H1 (cell line): ENCODE measurements at regions not wholly inside any gene's neighbourhood (a gene's known extent, or its start where the extent isn't known, plus 50 kb on each side); places are given as distances from the start of the nearest gene placed in this dataset.

Experiments
- CTCF ChIA-PET: fragments of 300-600 bp; sonication (Branson Sonifier 250); formaldehyde crosslinking; loops from one replicate; lab custom pipeline; 2021; ENCODE audit not compliant: partially characterized antibody; lab: Charles Lee
- POLR2A ChIA-PET: fragments of 300-600 bp; sonication (Branson Sonifier 250); formaldehyde crosslinking; loops from one replicate; lab custom pipeline; 2021; ENCODE audit warnings: inconsistent platforms; ENCODE audit not compliant: partially characterized antibody; lab: Charles Lee
- DNase-seq, 2 experiments: peaks; one replicate each; pipeline versions ENCODE4 v3.0.0 to v3.0.0-alpha.2; 2010 to 2022; ENCODE audit warnings: low spot score in 2 of 2, low read depth in 1 of 2, mixed read lengths in 1 of 2
- FAIRE-seq: peaks from 2 replicates; lab custom pipeline; 2011; peaks lifted over from hg19 to GRCh38; lab: Jason Lieb, UNC
- H2AFZ ChIP-seq: 2 replicates; pipeline ENCODE4 v1.8.1; 2012; ENCODE audit warnings: low read length, inconsistent platforms
- H2AK5ac ChIP-seq: 2 replicates; pipeline ENCODE4 v1.6.1; 2013; ENCODE audit warnings: low read depth, low read length
- H2BK120ac ChIP-seq: replicated peaks from 2 replicates; pipeline ENCODE3; 2013; ENCODE audit warnings: low read depth, low read length, inconsistent platforms
- H2BK12ac ChIP-seq: 2 replicates; pipeline ENCODE4 v1.6.1; 2013; ENCODE audit warnings: low read depth, low read length
- H2BK15ac ChIP-seq: 2 replicates; pipeline ENCODE4 v1.6.1; 2013; ENCODE audit warnings: low read length
- H2BK20ac ChIP-seq: 2 replicates; pipeline ENCODE4 v1.6.1; 2013; ENCODE audit warnings: low read length
- H2BK5ac ChIP-seq: 2 replicates; pipeline ENCODE4 v1.6.1; 2013; ENCODE audit warnings: low read depth, low read length
- H3K14ac ChIP-seq: 2 replicates; pipeline ENCODE4 v1.6.1; 2013; ENCODE audit warnings: inconsistent platforms; ENCODE audit not compliant: insufficient read length
- H3K18ac ChIP-seq: 2 replicates; pipeline ENCODE4 v1.6.1; 2013; ENCODE audit warnings: low read length; ENCODE audit errors: extremely low read depth
- H3K23ac ChIP-seq: 2 replicates; pipeline ENCODE4 v1.6.1; 2013; ENCODE audit warnings: inconsistent platforms; ENCODE audit not compliant: insufficient read length
- H3K23me2 ChIP-seq: 2 replicates; pipeline ENCODE4 v1.6.1; 2013; ENCODE audit warnings: low read depth, low read length
- H3K27ac ChIP-seq: 2 replicates; pipeline ENCODE4 v1.6.1; 2011; ENCODE audit warnings: low read depth, low read length, inconsistent platforms
- H3K27me3 ChIP-seq, 4 experiments: replicated peaks in 1 of 4; 1 replicate in 1 of 4; 2 replicates in 3 of 4; pipeline versions ENCODE4 v1.6.1 to v1.8.1; 2011 to 2013; ENCODE audit warnings: low read length in 3 of 4, mild to moderate bottlenecking in 3 of 4, inconsistent platforms in 2 of 4, mixed read lengths in 2 of 4, moderate library complexity in 1 of 4; ENCODE audit not compliant: control insufficient read depth in 3 of 4, insufficient read depth in 3 of 4; ENCODE audit errors: extremely low read depth in 1 of 4
- H3K36me3 ChIP-seq, 4 experiments: 2 replicates each; pipeline versions ENCODE4 v1.6.1 to v1.8.1; 2011 to 2013; ENCODE audit warnings: mild to moderate bottlenecking in 4 of 4, low read length in 3 of 4, moderate library complexity in 2 of 4, control low read depth in 1 of 4, inconsistent platforms in 1 of 4; ENCODE audit not compliant: insufficient read depth in 4 of 4, control insufficient read depth in 2 of 4
- H3K4ac ChIP-seq: replicated peaks from 2 replicates; pipeline ENCODE3; 2013; ENCODE audit warnings: low read length, low read depth, mixed read lengths, inconsistent platforms; ENCODE audit not compliant: insufficient read length
- H3K4me1 ChIP-seq, 4 experiments: replicated peaks in 1 of 4; 1 replicate in 1 of 4; 2 replicates in 3 of 4; pipeline versions ENCODE4 v1.6.1 to v1.8.1; 2011 to 2013; ENCODE audit warnings: low read length in 3 of 4, inconsistent platforms in 2 of 4, mixed read lengths in 1 of 4; ENCODE audit not compliant: insufficient read depth in 4 of 4, control insufficient read depth in 3 of 4
- H3K4me2 ChIP-seq, 2 experiments: 2 replicates each; pipeline versions ENCODE4 v1.6.1 to v1.8.1; 2011 to 2013; ENCODE audit warnings: low read depth in 2 of 2, low read length in 2 of 2, control low read depth in 1 of 2, inconsistent platforms in 1 of 2, mild to moderate bottlenecking in 1 of 2; ENCODE audit not compliant: insufficient read depth in 1 of 2
- H3K4me3 ChIP-seq, 4 experiments: fragments of 200-600, 300-600 bp in 1 of 4; sonication (generic), shearing (Covaris generic), sonication (Bioruptor Twin) in 1 of 4; 2 replicates each; pipeline versions ENCODE4 v1.5.1 to v1.8.1; 2011 to 2016; ENCODE audit warnings: low read length in 4 of 4, low read depth in 3 of 4, control low read depth in 2 of 4, inconsistent platforms in 2 of 4, mild to moderate bottlenecking in 2 of 4, mixed read lengths in 1 of 4, moderate library complexity in 1 of 4; ENCODE audit not compliant: insufficient read depth in 2 of 4; ENCODE audit errors: extremely low read depth in 1 of 4
- H3K56ac ChIP-seq: replicated peaks from 2 replicates; pipeline ENCODE3; 2013; ENCODE audit warnings: low read depth, mild to moderate bottlenecking, mixed read lengths, low read length, inconsistent platforms; ENCODE audit not compliant: insufficient read length
- H3K79me1 ChIP-seq: 2 replicates; pipeline ENCODE4 v1.6.1; 2013; ENCODE audit warnings: low read depth, low read length, control low read depth
- H3K79me2 ChIP-seq, 2 experiments: 2 replicates each; pipeline versions ENCODE4 v1.6.1 to v1.8.1; 2012 to 2013; ENCODE audit warnings: low read length in 2 of 2, mild to moderate bottlenecking in 2 of 2, inconsistent platforms in 1 of 2; ENCODE audit not compliant: insufficient read depth in 2 of 2, control insufficient read depth in 1 of 2
- H3K9ac ChIP-seq, 4 experiments: replicated peaks in 1 of 4; 1 replicate in 1 of 4; 2 replicates in 3 of 4; pipeline versions ENCODE4 v1.6.1 to v1.8.1; 2011 to 2013; ENCODE audit warnings: low read depth in 3 of 4, low read length in 3 of 4, control low read depth in 2 of 4, mild to moderate bottlenecking in 2 of 4, moderate library complexity in 2 of 4, inconsistent platforms in 1 of 4; ENCODE audit errors: extremely low read depth in 1 of 4
- H3K9me3 ChIP-seq, 2 experiments: 2 replicates each; pipeline versions ENCODE4 v1.6.1 to v1.8.1; 2012 to 2013; ENCODE audit warnings: mild to moderate bottlenecking in 2 of 2, moderate library complexity in 2 of 2, control low read depth in 1 of 2, inconsistent platforms in 1 of 2, low read depth in 1 of 2, low read length in 1 of 2, mixed read lengths in 1 of 2; ENCODE audit not compliant: insufficient read depth in 2 of 2
- H4K20me1 ChIP-seq, 2 experiments: replicated peaks in 1 of 2; 2 replicates each; pipeline versions ENCODE3 to v1.8.1; 2011 to 2013; ENCODE audit warnings: inconsistent platforms in 2 of 2, low read length in 2 of 2, mild to moderate bottlenecking in 1 of 2; ENCODE audit not compliant: insufficient read depth in 2 of 2, control insufficient read depth in 1 of 2
- H4K5ac ChIP-seq: 2 replicates; pipeline ENCODE4 v1.6.1; 2013; ENCODE audit warnings: low read length, low read depth, mixed read lengths, inconsistent platforms; ENCODE audit not compliant: insufficient read length
- H4K8ac ChIP-seq: 2 replicates; pipeline ENCODE4 v1.8.0; 2013; ENCODE audit warnings: mild to moderate bottlenecking, moderate library complexity, low read length, inconsistent platforms; ENCODE audit not compliant: insufficient read depth; ENCODE audit errors: extremely low read depth
- H4K91ac ChIP-seq: replicated peaks from 2 replicates; pipeline ENCODE3; 2013; ENCODE audit warnings: low read length, mixed read lengths, inconsistent platforms; ENCODE audit not compliant: insufficient read length
- EZH2 ChIP-seq: fragments of 200-600 bp; sonication (generic); IDR thresholded peaks from 2 replicates; pipeline ENCODE4 v1.7.1; 2012; ENCODE audit warnings: low read depth, mild to moderate bottlenecking, moderate library complexity, low read length, inconsistent platforms; ENCODE audit not compliant: severe bottlenecking
- KDM1A ChIP-seq: fragments of 200-600, 300-600 bp; sonication (generic); IDR thresholded peaks from 2 replicates; pipeline ENCODE4 v1.7.1; 2016; ENCODE audit warnings: mild to moderate bottlenecking, low read length, borderline replicate concordance
- NRF1 ChIP-seq: IDR thresholded peaks from 2 replicates; pipeline ENCODE4 v1.6.1; 2011; ENCODE audit warnings: mild to moderate bottlenecking, low read depth, low read length, improper control_type of control experiment
- RNF2 ChIP-seq: fragments of 200-900, 300-1000 bp; sonication (generic); IDR thresholded peaks from 2 replicates; pipeline ENCODE4 v1.7.1; 2016; ENCODE audit warnings: borderline replicate concordance, low read depth, mild to moderate bottlenecking, antibody characterized with exemption, low read length; ENCODE audit not compliant: poor library complexity, severe bottlenecking; ENCODE audit errors: missing control alignments
- SP2 ChIP-seq: IDR thresholded peaks from 2 replicates; pipeline ENCODE4 v1.6.1; 2012; ENCODE audit warnings: mild to moderate bottlenecking, low read length, inconsistent platforms
- TAF1 ChIP-seq: IDR thresholded peaks from 2 replicates; pipeline ENCODE4 v1.6.1; 2011; ENCODE audit warnings: mild to moderate bottlenecking, low read depth, low read length
- TBP ChIP-seq: IDR thresholded peaks from 2 replicates; pipeline ENCODE4 v1.6.1; 2011; ENCODE audit warnings: low read depth, low read length, improper control_type of control experiment
- WGBS, 2 experiments: shearing (Covaris generic) in 1 of 2; methylation state at CpG; one replicate each; pipeline versions ENCODE4 v1.1.6 to v1.1.7; 2013 to 2015; ENCODE audit warnings: low lambda C conversion rate in 2 of 2, mixed read lengths in 2 of 2, inconsistent platforms in 1 of 2, low coverage in 1 of 2, missing lambda C conversion rate in 1 of 2; ENCODE audit not compliant: insufficient replicate concordance in 2 of 2, insufficient coverage in 1 of 2, insufficient read length in 1 of 2; ENCODE audit errors: extremely low coverage in 1 of 2, missing lambda C conversion rate in 1 of 2; 5-methylcytosine and 5-hydroxymethylcytosine counted together
- TF ChIP-seq, protein P1 (sequence below): IDR thresholded peaks from 2 replicates; pipeline ENCODE4 v1.6.1; 2012; ENCODE audit warnings: inconsistent platforms
- TF ChIP-seq, protein P2 (sequence below): IDR thresholded peaks from 2 replicates; pipeline ENCODE4 v1.6.1; 2011; ENCODE audit warnings: low read length, improper control_type of control experiment

DNA sequence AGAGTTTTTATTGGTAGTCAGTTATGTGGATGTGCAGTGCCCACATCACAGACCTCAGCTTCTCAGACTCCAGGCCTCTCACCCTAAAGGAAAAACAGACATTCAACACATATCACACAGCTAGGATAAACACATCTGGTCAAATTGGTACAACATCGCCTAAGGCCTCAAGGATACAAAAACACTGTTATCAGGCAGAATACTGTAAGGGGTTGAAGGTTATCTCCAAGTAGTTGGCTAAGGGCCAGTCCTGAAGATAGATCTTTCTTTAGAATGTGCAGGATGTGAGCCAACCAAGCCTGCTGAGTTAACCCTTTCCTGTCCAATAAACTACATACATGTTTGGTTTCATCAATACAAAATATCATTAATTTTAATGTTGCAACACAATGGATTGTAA, 308.4 kb upstream of the GJE1 start:
- Histone ChIP-seq H3K4me3 (no peak overlapping the region), H3K4me1 (peaks cover 2 to 5% (median 2%) of the 10 kb centered on the region in 4 experiments; a peak in 4 of 7 replicates), H4K20me1 (no peaks in the 10 kb centered on the region), H3K27ac (no peak overlapping the region), H4K91ac (no peak overlapping the region), H2BK5ac (no peak overlapping the region), H2BK20ac (no peak overlapping the region), H3K79me2 (no peaks in the 10 kb centered on the region), H4K8ac (no peak overlapping the region), H3K9ac (no peak overlapping the region), H3K27me3 (no peaks in the 10 kb centered on the region), H2BK12ac (no peak overlapping the region), H3K18ac (no peak overlapping the region), H2AFZ (no peak overlapping the region), H3K14ac (no peak overlapping the region), H3K23me2 (no peaks in the 10 kb centered on the region), H3K4ac (no peak overlapping the region), H3K36me3 (peaks cover 0 to 7% (median 3%) of the 10 kb centered on the region in 4 experiments; a peak in 2 of 8 replicates), H2BK120ac (no peak overlapping the region), H3K56ac (no peak overlapping the region), H4K5ac (no peak overlapping the region), H3K4me2 (no peak overlapping the region), H3K9me3 (peaks cover 6 to 10% of the 10 kb centered on the region in 2 experiments; a peak in 3 of 4 replicates), H3K23ac (no peak overlapping the region), H2AK5ac (no peak overlapping the region), H3K79me1 (no peaks in the 10 kb centered on the region), H2BK15ac (no peak overlapping the region)
- DNase-seq (no peak), FAIRE-seq (no peak)
- WGBS, 2 experiments: 94% methylated on average over 1 of the region's 1 CpG; no CpG with 5 or more reads in 1 of the 2 experiments
- ChIA-PET POLR2A (no interaction called here), CTCF (no interaction called here)
- no peak for TF ChIP-seq EZH2
- TF ChIP-seq, protein P1, sequence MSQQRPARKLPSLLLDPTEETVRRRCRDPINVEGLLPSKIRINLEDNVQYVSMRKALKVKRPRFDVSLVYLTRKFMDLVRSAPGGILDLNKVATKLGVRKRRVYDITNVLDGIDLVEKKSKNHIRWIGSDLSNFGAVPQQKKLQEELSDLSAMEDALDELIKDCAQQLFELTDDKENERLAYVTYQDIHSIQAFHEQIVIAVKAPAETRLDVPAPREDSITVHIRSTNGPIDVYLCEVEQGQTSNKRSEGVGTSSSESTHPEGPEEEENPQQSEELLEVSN: no peak
- no peak for TF ChIP-seq NRF1
- TF ChIP-seq TAF1: no peak
- TF ChIP-seq TBP: no peak
- no peak for TF ChIP-seq RNF2
- TF ChIP-seq SP2: no peak
- TF ChIP-seq, protein P2, sequence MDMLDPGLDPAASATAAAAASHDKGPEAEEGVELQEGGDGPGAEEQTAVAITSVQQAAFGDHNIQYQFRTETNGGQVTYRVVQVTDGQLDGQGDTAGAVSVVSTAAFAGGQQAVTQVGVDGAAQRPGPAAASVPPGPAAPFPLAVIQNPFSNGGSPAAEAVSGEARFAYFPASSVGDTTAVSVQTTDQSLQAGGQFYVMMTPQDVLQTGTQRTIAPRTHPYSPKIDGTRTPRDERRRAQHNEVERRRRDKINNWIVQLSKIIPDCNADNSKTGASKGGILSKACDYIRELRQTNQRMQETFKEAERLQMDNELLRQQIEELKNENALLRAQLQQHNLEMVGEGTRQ: no peak
- TF ChIP-seq KDM1A: no peak
